GM13976 (cell line): ENCODE measurements at regions not wholly inside any gene's neighbourhood (a gene's known extent, or its start where the extent isn't known, plus 50 kb on each side); places are given as distances from the start of the nearest gene placed in this dataset.

ENCODE experiments used
- DNase-seq: peaks from one replicate; pipeline ENCODE4 v3.0.0; 2012; ENCODE audit warnings: low spot score
- CTCF ChIP-seq: IDR thresholded peaks from 2 replicates; pipeline ENCODE4 v1.5.1; 2012; ENCODE audit warnings: borderline replicate concordance, mild to moderate bottlenecking; ENCODE audit not compliant: insufficient read depth; ENCODE audit errors: extremely low read depth, missing control alignments, control extremely low read depth
- in situ Hi-C: fragments of 300-500 bp; cut with MboI; formaldehyde crosslinking; loops from one replicate; pipeline ENCODE4 v1.12.0; 2022; ENCODE audit warnings: low sequenced_read_pairs, mixed read lengths, inconsistent platforms; ENCODE audit not compliant: unreplicated experiment

- in situ Hi-C loops, result no loop called here
- no peak for TF ChIP-seq CTCF
- no peak for DNase-seq
These were observed 115.7 kb upstream of the PMFBP1 start for GRCh38 chr16:72287649-72288048.

DNA sequence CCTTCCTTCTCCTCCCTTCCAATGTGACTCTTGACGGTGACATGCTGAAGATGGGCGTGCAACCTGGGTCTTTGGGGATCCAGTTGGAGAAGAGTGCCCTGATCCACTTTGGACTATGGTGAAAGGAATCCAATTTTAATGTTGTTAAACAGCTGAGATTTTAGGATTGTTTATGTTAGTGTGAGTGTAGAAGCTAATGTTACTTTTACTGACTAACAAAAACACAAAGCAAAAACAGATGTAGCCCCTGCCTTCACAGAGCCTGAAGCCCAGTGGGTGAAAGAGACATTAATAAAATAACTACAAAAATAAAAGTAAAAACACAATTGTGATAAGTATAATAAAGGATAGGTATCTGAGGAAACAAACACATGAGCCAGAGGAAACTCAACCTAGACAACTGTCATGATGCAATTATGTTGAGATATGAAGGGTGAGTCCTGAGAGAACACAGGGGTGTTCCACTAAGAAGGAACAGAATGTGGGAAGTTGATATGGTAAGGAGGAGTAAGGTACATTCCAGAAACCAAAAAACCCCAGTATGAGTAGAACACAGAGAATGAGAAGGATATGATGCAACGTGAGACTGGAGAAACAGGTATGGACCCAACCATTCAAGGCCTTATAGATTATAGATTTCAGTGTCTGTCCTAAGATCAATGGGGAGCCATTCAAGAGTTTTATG is 115.1 kb upstream of the PMFBP1 start:
- no peak for DNase-seq
- in situ Hi-C loops, result no loop called here
- TF ChIP-seq CTCF, result no peak

GRCh38 chr16:72285728-72286127 is 113.8 kb upstream of the PMFBP1 start:
- DNase-seq, result no peak
- in situ Hi-C loops, result no loop called here
- TF ChIP-seq CTCF, result no peak

DNA sequence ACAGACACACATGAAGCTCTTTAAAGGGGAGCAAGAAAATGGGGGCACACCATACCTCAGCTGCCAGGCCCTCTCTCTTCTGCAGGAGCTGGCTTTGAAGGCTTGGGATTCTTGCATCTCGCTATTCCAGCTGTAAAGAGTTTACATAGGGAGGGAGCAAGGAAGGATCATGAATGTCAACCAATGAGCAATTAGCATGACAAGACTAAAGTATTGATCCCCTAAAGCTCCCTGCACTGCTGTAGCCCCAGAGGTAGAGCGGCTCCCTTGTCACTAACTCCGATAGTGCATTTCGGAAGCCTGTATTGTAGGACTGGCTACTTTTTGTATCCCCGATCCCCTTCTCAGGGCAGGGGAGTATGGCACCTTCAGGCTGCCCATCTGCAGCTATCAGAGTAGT is 113.4 kb upstream of the PMFBP1 start:
- TF ChIP-seq CTCF, result no peak
- in situ Hi-C loops, result no loop called here
- DNase-seq, result no peak

GRCh38 chr16:72284042-72284789 is 112.3 kb upstream of the PMFBP1 start:
- DNase-seq, result no peak
- in situ Hi-C loops, result no loop called here
- no peak for TF ChIP-seq CTCF

- TF ChIP-seq CTCF, result no peak
- in situ Hi-C loops, result no loop called here
- DNase-seq, result no peak
These were observed 110.4 kb upstream of the PMFBP1 start for GRCh38 chr16:72282362-72282761.
